Vagina (tissue), 2 donors: ENCODE measurements at regions not wholly inside any gene's neighbourhood (a gene's known extent, or its start where the extent isn't known, plus 50 kb on each side); places are given as distances from the start of the nearest gene placed in this dataset.

Source experiments
- POLR2A ChIP-seq, 2 donors: fragments of 450-650 bp; IDR thresholded peaks; one replicate each; pipeline ENCODE4 v1.6.1; 2017; ENCODE audit warnings: antibody characterized with exemption in 2 of 2, mild to moderate bottlenecking in 2 of 2, moderate library complexity in 2 of 2
- POLR2AphosphoS5 ChIP-seq, 2 donors: sonication (generic); formaldehyde crosslinking; IDR thresholded peaks; one replicate each; pipeline ENCODE4 v1.9.0; 2017; ENCODE audit warnings: antibody characterized with exemption in 2 of 2, mild to moderate bottlenecking in 2 of 2, low read depth in 1 of 2; ENCODE audit not compliant: insufficient read depth in 1 of 2
- TF ChIP-seq, protein P1 (sequence below), 3 experiments: fragments of 450-650 bp in 2 of 3; fragments of 200-600 bp in 1 of 3; sonication (generic) in 1 of 3; IDR thresholded peaks; one replicate each; pipeline ENCODE4 v1.5.1; 2017 to 2019; ENCODE audit warnings: antibody characterized with exemption in 3 of 3, mild to moderate bottlenecking in 2 of 3, moderate library complexity in 2 of 3

DNA sequence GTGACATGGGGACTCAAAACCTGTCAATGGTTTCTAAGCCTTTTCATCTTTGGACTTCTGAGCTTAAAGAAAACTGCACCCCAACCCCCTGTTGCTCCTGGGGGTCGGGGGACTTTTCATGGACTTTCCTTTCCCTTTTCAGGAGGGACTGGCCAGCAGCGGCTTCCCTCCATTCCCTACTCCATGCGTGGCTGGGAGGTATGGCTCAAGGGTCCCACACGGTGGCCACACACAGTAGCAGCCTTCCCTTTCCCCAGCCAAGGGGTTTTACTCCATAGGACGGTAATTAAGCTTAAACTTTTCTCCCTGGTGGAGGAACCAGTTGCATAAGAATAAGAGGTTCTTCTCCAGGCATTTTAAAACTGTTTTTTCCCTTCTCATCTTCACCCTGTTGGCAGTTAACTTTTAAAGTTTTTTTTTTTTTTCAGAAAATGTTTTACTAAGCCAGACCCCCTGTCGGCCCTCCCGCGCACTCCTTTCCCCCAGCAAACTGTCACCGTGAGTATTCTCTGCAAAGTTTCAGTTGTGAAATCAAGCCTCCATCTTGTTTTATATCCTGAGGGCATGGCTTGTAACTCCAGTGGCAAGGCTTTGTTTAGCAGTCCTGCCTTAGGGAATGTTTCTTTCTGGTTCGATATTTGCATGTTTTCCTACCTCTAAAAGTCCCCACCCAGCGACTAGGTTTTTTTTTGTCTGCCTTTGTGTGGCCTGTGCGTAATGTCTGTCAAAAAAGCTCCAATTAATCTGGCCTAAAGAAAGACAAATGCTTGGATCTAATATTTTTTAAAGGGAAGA is 325.7 kb downstream of the TLL1 start:
- TF ChIP-seq, protein P1, sequence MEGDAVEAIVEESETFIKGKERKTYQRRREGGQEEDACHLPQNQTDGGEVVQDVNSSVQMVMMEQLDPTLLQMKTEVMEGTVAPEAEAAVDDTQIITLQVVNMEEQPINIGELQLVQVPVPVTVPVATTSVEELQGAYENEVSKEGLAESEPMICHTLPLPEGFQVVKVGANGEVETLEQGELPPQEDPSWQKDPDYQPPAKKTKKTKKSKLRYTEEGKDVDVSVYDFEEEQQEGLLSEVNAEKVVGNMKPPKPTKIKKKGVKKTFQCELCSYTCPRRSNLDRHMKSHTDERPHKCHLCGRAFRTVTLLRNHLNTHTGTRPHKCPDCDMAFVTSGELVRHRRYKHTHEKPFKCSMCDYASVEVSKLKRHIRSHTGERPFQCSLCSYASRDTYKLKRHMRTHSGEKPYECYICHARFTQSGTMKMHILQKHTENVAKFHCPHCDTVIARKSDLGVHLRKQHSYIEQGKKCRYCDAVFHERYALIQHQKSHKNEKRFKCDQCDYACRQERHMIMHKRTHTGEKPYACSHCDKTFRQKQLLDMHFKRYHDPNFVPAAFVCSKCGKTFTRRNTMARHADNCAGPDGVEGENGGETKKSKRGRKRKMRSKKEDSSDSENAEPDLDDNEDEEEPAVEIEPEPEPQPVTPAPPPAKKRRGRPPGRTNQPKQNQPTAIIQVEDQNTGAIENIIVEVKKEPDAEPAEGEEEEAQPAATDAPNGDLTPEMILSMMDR (IDR thresholded peaks at IDR 0.05): no peak
- TF ChIP-seq POLR2A (IDR thresholded peaks at IDR 0.05) (no peak), POLR2AphosphoS5 (IDR thresholded peaks at IDR 0.05; ENCODE audit: insufficient read depth in 1 of 2, low read depth in 1 of 2) (no peak)
